ENCODE measurements at regions not wholly inside any gene's neighbourhood (a gene's known extent, or its start where the extent isn't known, plus 50 kb on each side); places are given as distances from the start of the nearest gene placed in this dataset.

DNA sequence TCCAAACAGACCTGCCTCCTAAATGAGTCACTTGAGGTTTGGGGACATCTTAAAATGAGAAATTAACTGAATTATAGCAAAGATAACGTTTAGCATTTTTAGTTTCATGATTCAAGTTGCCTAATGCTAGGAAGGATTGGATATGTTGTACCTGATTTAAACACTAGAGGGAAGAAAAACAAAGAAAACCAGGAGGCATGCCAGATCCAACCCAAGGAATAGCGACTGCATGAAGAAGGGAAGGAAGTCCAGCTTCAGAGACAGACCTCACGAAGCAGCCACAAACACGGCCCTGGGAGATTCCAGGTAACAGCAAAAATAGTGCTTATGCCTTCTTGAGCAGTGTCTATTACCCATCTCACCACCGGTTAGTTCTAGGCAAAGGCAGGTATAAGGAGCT, 499.9 kb upstream of the SPHKAP start:
- ChIA-PET CTCF (interaction anchor here (0.5 kb wide), 1 partner anchor 68 kb away, joined by 5 read pairs; no protein-coding TSS in a partner anchor), POLR2A (no interaction called here)
- H3K27ac Mint-ChIP-seq (ENCODE audit: unreplicated experiment) = no peak overlapping the region

DNA sequence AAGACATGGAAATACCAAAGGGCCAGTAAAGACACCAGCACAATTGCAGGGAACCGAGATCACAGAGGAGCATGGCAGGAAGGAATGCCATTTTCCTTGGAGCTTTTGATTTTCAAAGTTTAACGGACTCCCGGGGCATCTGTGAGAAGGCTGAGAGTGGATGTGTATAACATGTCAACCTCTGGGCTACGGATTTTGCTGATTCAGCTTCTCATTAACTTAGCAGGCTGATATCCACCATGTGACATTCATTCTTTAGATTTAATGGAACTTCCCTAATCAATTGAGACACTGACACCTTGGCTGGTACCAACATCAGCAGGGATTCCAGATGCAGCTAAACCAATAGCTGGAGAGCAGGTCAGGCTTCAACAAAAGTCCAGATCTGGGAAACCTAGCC, 496.6 kb upstream of the SPHKAP start:
- Mint-ChIP-seq H3K4me3 (ENCODE audit: unreplicated experiment) (no peak overlapping the region), H3K4me1 (ENCODE audit: low read depth, unreplicated experiment) (no peaks in the 10 kb centered on the region), H3K27me3 (ENCODE audit: insufficient read depth, unreplicated experiment) (no peaks in the 10 kb centered on the region), H3K36me3 (ENCODE audit: insufficient read depth, unreplicated experiment) (no peaks in the 10 kb centered on the region), H3K9me3 (ENCODE audit: unreplicated experiment) (no peaks in the 10 kb centered on the region), H3K27ac (ENCODE audit: unreplicated experiment) (no peak overlapping the region)
- no peak for DNase-seq
- H3K4me3 ChIP-seq (ENCODE audit: low read depth, low read length) = no peak overlapping the region
- intact Hi-C loops (cut with micrococcal nuclease; ENCODE audit: unreplicated experiment) = no loop called here
- ChIA-PET POLR2A (no interaction called here), CTCF (no interaction called here)
- TF ChIP-seq, protein P1, sequence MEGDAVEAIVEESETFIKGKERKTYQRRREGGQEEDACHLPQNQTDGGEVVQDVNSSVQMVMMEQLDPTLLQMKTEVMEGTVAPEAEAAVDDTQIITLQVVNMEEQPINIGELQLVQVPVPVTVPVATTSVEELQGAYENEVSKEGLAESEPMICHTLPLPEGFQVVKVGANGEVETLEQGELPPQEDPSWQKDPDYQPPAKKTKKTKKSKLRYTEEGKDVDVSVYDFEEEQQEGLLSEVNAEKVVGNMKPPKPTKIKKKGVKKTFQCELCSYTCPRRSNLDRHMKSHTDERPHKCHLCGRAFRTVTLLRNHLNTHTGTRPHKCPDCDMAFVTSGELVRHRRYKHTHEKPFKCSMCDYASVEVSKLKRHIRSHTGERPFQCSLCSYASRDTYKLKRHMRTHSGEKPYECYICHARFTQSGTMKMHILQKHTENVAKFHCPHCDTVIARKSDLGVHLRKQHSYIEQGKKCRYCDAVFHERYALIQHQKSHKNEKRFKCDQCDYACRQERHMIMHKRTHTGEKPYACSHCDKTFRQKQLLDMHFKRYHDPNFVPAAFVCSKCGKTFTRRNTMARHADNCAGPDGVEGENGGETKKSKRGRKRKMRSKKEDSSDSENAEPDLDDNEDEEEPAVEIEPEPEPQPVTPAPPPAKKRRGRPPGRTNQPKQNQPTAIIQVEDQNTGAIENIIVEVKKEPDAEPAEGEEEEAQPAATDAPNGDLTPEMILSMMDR (IDR thresholded peaks at IDR 0.05; ENCODE audit: insufficient read depth in 1 of 2, low read depth in 1 of 2, low read length in 1 of 2, severe bottlenecking in 1 of 2, unreplicated experiment in 1 of 2) = no peak
- H3K36me3 ChIP-seq (ENCODE audit: control insufficient read depth, insufficient read depth, low read length) = no peaks in the 10 kb centered on the region
- H3K4me1 ChIP-seq = no peaks in the 10 kb centered on the region
- no TSS peak for BruUV-seq (replicated peaks)
- H3K27me3 ChIP-seq (replicated peaks; ENCODE audit: control insufficient read depth, insufficient read depth, low read length) = no peaks in the 10 kb centered on the region
- no peaks in the 10 kb centered on the region for H3K9me3 ChIP-seq

More for the DNA sequence above, 499.9 kb upstream of the SPHKAP start:
- TF ChIP-seq, protein P1 (IDR thresholded peaks at IDR 0.05; ENCODE audit: insufficient read depth in 1 of 2, low read depth in 1 of 2, low read length in 1 of 2, severe bottlenecking in 1 of 2, unreplicated experiment in 1 of 2) = peak in 1 of 2 experiments; percentile 13
- no peaks in the 10 kb centered on the region for H3K9me3 Mint-ChIP-seq (ENCODE audit: unreplicated experiment)
- no peaks in the 10 kb centered on the region for H3K4me1 ChIP-seq
- no peaks in the 10 kb centered on the region for H3K27me3 Mint-ChIP-seq (ENCODE audit: insufficient read depth, unreplicated experiment)
- H3K36me3 Mint-ChIP-seq (ENCODE audit: insufficient read depth, unreplicated experiment) = no peaks in the 10 kb centered on the region
- no peak for DNase-seq
- no peak overlapping the region for H3K4me3 Mint-ChIP-seq (ENCODE audit: unreplicated experiment)
- H3K36me3 ChIP-seq (ENCODE audit: control insufficient read depth, insufficient read depth, low read length) = no peaks in the 10 kb centered on the region
- intact Hi-C loops (cut with micrococcal nuclease; ENCODE audit: unreplicated experiment) = loop anchor here (1.0 to 5.0 kb wide), 2 partner anchors 592 to 906 kb away; no protein-coding TSS in a partner anchor
- BruUV-seq (replicated peaks) = no TSS peak
- no peaks in the 10 kb centered on the region for H3K4me1 Mint-ChIP-seq (ENCODE audit: low read depth, unreplicated experiment)
- no peaks in the 10 kb centered on the region for H3K9me3 ChIP-seq
- no peak overlapping the region for H3K4me3 ChIP-seq (ENCODE audit: low read depth, low read length)
- no peaks in the 10 kb centered on the region for H3K27me3 ChIP-seq (replicated peaks; ENCODE audit: control insufficient read depth, insufficient read depth, low read length)

DNA sequence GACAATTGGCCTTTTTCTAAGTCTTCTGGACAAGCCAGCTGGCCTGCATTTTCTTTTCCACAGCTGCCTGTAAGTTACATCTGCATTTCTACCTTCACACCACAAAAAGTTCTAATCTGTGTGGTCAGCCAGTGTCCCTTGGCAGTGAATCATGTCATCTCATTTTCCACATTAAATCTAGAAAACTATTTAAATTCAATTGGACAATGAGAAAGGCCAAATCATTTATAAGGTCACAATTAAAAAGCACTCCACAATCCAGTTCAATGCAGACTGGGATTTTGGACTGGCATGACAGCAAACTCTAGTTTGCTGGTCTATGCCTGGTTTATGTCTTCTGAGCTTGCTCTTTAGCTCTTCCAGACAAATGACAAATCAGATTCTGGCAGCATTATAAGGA, 494.2 kb upstream of the SPHKAP start:
- TF ChIP-seq, protein P1 (IDR thresholded peaks at IDR 0.05; ENCODE audit: insufficient read depth in 1 of 2, low read depth in 1 of 2, low read length in 1 of 2, severe bottlenecking in 1 of 2, unreplicated experiment in 1 of 2) = no peak
- Mint-ChIP-seq H3K36me3 (ENCODE audit: insufficient read depth, unreplicated experiment) (no peaks in the 10 kb centered on the region), H3K4me3 (ENCODE audit: unreplicated experiment) (no peak overlapping the region), H3K4me1 (ENCODE audit: low read depth, unreplicated experiment) (no peaks in the 10 kb centered on the region), H3K27me3 (ENCODE audit: insufficient read depth, unreplicated experiment) (no peaks in the 10 kb centered on the region), H3K9me3 (ENCODE audit: unreplicated experiment) (no peaks in the 10 kb centered on the region), H3K27ac (ENCODE audit: unreplicated experiment) (no peak overlapping the region)
- H3K4me1 ChIP-seq = no peaks in the 10 kb centered on the region
- no peaks in the 10 kb centered on the region for H3K27me3 ChIP-seq (replicated peaks; ENCODE audit: control insufficient read depth, insufficient read depth, low read length)
- no peaks in the 10 kb centered on the region for H3K36me3 ChIP-seq (ENCODE audit: control insufficient read depth, insufficient read depth, low read length)
- ChIA-PET CTCF (no interaction called here), POLR2A (no interaction called here)
- DNase-seq = no peak
- H3K4me3 ChIP-seq (ENCODE audit: low read depth, low read length) = no peak overlapping the region
- BruUV-seq (replicated peaks) = no TSS peak
- intact Hi-C loops (cut with micrococcal nuclease; ENCODE audit: unreplicated experiment) = no loop called here
- H3K9me3 ChIP-seq = no peaks in the 10 kb centered on the region

Data from Caco-2 (cell line).